HG02943 (cell line): ENCODE measurements at regions not wholly inside any gene's neighbourhood (a gene's known extent, or its start where the extent isn't known, plus 50 kb on each side); places are given as distances from the start of the nearest gene placed in this dataset.
"Not testable (repeated sequence)": the region's sequence is repeated elsewhere in the genome, so short reads cannot be mapped to it uniquely, and the experiment has no call there.

Experiments
- ATAC-seq: cut with Tn5 transposase; IDR thresholded peaks from one replicate; pipeline ENCODE4 v1.9.1; 2021; ENCODE audit warnings: mild to moderate bottlenecking, low read depth, moderate library complexity; ENCODE audit not compliant: unreplicated experiment

GRCh38 chr3:177713928-177714900 lies 516.9 kb upstream of the TBL1XR1 start:
- ATAC-seq: no peak

- ATAC-seq: no peak
These were observed 517.7 kb upstream of the TBL1XR1 start for GRCh38 chr3:177714945-177715344.

- ATAC-seq: no peak
These were observed 518.7 kb upstream of the TBL1XR1 start for GRCh38 chr3:177715980-177716379.

GRCh38 chr3:177720927-177721326 lies 523.6 kb upstream of the TBL1XR1 start:
- not testable (repeated sequence) for ATAC-seq

- ATAC-seq: no peak
These were observed 524.8 kb upstream of the TBL1XR1 start for GRCh38 chr3:177721864-177722785.

GRCh38 chr3:177724020-177724638 lies 526.8 kb upstream of the TBL1XR1 start:
- ATAC-seq: no peak

- ATAC-seq: no peak
These were observed 527.9 kb upstream of the TBL1XR1 start for GRCh38 chr3:177725165-177725564.

- ATAC-seq: no peak
These were observed 529.5 kb upstream of the TBL1XR1 start for GRCh38 chr3:177726807-177727206.

- ATAC-seq: no peak
These were observed 532.8 kb upstream of the TBL1XR1 start for GRCh38 chr3:177729956-177730681.

- no peak for ATAC-seq
These were observed 533.5 kb upstream of the TBL1XR1 start for GRCh38 chr3:177730814-177731213.

- no peak for ATAC-seq
These were observed 534.5 kb upstream of the TBL1XR1 start for GRCh38 chr3:177731644-177732268.

GRCh38 chr3:177733233-177733632 lies 536.0 kb upstream of the TBL1XR1 start:
- no peak for ATAC-seq

GRCh38 chr3:177733936-177734335 lies 536.7 kb upstream of the TBL1XR1 start:
- no peak for ATAC-seq

GRCh38 chr3:177735431-177735830 lies 538.1 kb upstream of the TBL1XR1 start:
- ATAC-seq: no peak

GRCh38 chr3:177739461-177739860 lies 542.2 kb upstream of the TBL1XR1 start:
- ATAC-seq: no peak

- ATAC-seq: no peak
These were observed 543.0 kb upstream of the TBL1XR1 start for GRCh38 chr3:177740254-177740653.

- no peak for ATAC-seq
These were observed 545.0 kb upstream of the TBL1XR1 start for GRCh38 chr3:177742273-177742672.

GRCh38 chr3:177743173-177743890 lies 546.0 kb upstream of the TBL1XR1 start:
- no peak for ATAC-seq
